ENCODE measurements at regions not wholly inside any gene's neighbourhood (a gene's known extent, or its start where the extent isn't known, plus 50 kb on each side); places are given as distances from the start of the nearest gene placed in this dataset.

- no peak for TF ChIP-seq CTCF (IDR thresholded peaks at IDR 0.05)
- TF ChIP-seq POLR2A (IDR thresholded peaks at IDR 0.05): no peak
These were observed 124.6 kb upstream of the E2F7 start for GRCh38 chr12:77189901-77190416.

Measured in adrenal gland (tissue), 5 donors.